SH-SY5Y (cell line): ENCODE measurements at regions not wholly inside any gene's neighbourhood (a gene's known extent, or its start where the extent isn't known, plus 50 kb on each side); places are given as distances from the start of the nearest gene placed in this dataset.

Experiments used
- GATA2 ChIP-seq: IDR thresholded peaks from 2 replicates; pipeline ENCODE4 v1.6.1; 2011; ENCODE audit warnings: mild to moderate bottlenecking, low read depth, low read length
- GATA3 ChIP-seq: IDR thresholded peaks from 2 replicates; pipeline ENCODE4 v1.6.1; 2011; ENCODE audit warnings: low read depth, mild to moderate bottlenecking, low read length, moderate library complexity

DNA sequence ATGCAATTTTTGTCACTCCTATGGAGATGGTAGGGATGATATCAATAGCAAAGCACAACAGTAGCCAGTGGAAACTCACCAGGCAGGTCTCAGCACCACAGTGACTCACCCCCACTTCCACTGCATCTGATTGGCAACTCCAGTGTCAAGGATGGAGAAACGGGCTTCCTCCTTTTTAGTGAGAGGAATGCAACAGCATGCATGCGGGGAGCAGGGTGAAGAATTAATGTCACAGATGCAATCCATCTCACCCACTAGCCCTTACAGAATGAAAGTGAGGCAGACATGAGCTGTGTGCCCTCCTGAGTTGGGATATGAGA, 467.0 kb upstream of the C16orf82 start:
- TF ChIP-seq GATA2 = no peak
- no peak for TF ChIP-seq GATA3

DNA sequence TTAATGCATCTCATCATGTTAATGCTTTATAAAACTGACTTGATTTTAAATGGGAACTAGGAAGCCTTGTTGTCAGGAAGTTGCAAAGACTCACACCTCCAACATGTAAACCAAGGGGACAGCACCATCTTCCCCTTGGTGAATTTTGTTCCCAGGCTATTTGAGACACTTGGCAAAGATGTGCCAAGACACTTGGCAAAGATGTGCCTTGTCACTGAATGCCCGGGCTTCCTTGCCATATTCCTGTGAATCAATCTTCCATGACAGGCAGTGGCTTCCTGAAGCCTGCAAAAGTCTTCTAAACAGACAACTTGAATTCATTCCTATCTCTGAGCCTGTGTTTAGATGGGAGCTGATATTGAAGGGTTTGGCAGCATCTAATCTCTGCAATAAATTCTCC, 465.4 kb upstream of the C16orf82 start:
- TF ChIP-seq GATA2 = no peak
- no peak for TF ChIP-seq GATA3

GRCh38 chr16:26605626-26606271, 461.0 kb upstream of the C16orf82 start:
- TF ChIP-seq GATA2 (no peak), GATA3 (no peak)

- TF ChIP-seq GATA2 = no peak
- no peak for TF ChIP-seq GATA3
Observed at GRCh38 chr16:26606381-26607150, 460.2 kb upstream of the C16orf82 start.

DNA sequence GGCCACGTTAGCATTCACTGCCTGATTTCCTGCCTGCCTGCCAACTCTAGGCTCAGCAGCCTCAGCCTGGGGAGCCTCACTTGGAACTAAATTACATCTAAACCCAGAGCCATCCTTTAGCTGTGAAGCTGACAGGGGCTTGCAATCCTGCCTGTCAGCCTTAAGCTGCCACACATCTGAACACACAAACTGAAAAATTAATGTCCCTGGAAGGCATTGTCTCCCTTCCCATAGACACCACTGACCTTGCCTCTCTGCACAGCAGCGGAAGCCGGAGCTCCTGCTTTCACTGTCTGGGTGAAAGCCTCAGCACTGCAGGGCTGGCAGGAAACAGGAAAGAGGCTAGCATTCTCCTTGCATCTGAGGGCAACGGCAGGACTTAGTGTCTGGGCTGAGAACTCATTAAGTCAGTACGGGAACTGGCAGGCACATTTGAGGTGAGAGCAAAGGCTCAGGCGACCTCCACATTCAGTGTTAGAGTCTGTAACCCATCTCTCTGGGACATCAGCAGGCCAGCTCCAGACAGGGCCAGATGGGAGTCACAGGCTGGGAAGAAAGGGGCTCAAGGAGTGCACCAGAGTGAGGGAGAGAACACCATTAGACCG, 452.4 kb upstream of the C16orf82 start:
- TF ChIP-seq GATA2 (no peak), GATA3 (no peak)

GRCh38 chr16:26623442-26623841, 443.3 kb upstream of the C16orf82 start:
- TF ChIP-seq GATA3 (no peak), GATA2 (no peak)

DNA sequence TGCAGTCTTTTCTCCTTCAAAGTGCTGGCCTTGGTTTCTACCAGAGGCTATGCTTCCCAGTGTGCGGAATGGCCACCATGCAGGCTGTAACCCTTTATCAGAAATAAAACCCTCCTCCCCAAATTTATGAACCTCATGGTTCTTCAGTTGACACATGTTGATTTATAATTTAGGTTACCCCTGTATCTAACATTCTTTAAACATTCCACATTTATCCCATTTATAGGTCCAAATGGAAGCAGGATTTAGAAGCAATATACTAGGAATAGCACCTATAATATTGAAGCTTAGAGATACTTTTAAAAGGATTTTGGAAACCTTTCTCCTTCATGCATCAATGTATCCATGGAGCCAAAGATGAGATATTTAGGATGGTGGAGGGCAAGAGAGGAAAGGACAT, 438.8 kb upstream of the C16orf82 start:
- TF ChIP-seq GATA3 (no peak), GATA2 (no peak)

- TF ChIP-seq GATA2 (no peak), GATA3 (no peak)
Observed at GRCh38 chr16:26642047-26642664, 424.6 kb upstream of the C16orf82 start.

DNA sequence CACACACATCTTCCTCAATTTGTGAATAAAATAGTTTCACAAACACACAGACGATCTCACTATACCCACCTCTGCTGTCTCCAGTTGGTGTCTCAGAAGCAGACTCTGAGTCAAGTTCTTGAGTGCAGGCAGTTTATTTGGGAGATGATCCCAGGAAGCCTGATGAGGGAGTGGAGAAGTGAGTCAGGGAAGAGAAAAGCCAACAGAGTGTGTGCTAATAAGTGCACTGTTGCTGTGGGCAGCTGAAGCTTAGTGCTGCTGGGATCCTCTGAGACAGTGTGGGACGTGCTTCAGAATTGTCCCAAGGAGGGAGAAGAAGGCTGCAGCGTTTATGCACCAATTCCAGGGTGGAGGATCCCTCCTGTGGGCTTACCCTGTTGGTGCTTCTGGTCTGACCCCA, 423.2 kb upstream of the C16orf82 start:
- no peak for TF ChIP-seq GATA3
- TF ChIP-seq GATA2 = no peak

DNA sequence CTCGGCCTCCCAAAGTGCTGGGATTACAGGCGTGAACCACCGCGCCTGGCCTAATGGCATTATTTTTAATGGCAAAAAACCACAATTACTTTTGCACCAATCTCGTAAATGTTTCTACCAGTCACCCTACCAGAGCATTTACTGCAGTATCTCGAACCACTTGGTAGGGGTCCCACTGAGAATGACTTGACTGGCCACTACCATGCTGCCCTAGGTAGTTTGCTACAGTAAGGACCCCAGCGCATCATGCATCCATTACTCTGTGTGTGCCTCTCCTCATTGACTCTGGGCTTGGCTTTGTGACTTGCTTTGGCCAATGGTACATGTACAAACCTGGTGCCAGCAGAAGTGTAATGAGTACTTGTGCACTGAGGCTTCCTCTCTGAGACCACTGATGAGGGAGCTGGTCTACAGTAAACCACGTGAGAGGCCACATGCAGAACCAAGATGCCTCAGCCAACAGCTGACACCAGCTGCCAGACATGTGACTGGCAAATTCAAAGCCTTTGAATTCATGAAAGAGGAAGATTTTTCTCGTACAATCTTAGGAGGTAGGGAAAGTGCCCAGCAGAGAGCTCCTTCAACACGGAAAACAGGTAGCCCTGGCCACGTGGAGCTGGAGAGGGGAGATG, 421.7 kb upstream of the C16orf82 start:
- no peak for TF ChIP-seq GATA3
- TF ChIP-seq GATA2 = no peak

DNA sequence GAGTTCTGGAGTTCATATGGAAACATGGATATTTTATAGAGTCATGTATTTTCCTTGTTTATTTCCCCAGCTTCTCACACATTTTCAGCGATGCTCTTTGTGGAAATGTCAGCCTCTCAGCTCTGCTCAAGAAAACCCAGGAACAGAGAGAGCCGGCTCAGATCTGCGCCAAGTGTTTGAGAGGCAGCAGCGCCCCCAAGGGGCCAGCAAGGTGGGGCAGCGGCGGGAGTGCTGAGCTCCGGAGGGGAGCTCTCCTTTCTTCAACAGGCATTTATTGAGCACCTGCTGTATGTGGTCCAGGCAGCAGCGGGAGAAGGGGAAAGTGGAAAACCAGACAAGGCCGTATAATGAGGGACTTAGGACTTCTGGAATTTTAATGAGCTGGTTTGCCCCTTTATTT, 421.1 kb upstream of the C16orf82 start:
- no peak for TF ChIP-seq GATA2
- TF ChIP-seq GATA3 = no peak

GRCh38 chr16:26647870-26648269, 418.9 kb upstream of the C16orf82 start:
- TF ChIP-seq GATA2 (no peak), GATA3 (no peak)

DNA sequence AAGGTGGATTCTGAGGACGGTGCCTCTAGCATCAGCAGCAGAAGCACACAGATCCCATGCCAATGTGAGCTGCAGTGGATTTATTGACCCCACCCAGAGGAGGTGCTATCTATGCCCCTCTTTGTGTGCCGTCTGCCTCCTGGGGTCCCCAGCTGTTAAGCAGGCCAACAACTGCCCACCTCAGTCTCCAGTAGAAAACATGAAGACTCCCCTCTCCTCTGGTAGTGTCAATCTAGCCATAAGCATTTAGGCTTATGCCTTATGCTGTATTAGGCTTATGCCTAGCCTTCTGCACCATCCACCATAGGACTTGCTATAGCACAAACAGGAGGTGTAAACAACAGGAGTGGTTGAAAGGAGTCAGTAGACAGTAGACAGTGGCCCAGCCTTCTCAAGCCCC, 417.9 kb upstream of the C16orf82 start:
- TF ChIP-seq GATA3 (no peak), GATA2 (no peak)

DNA sequence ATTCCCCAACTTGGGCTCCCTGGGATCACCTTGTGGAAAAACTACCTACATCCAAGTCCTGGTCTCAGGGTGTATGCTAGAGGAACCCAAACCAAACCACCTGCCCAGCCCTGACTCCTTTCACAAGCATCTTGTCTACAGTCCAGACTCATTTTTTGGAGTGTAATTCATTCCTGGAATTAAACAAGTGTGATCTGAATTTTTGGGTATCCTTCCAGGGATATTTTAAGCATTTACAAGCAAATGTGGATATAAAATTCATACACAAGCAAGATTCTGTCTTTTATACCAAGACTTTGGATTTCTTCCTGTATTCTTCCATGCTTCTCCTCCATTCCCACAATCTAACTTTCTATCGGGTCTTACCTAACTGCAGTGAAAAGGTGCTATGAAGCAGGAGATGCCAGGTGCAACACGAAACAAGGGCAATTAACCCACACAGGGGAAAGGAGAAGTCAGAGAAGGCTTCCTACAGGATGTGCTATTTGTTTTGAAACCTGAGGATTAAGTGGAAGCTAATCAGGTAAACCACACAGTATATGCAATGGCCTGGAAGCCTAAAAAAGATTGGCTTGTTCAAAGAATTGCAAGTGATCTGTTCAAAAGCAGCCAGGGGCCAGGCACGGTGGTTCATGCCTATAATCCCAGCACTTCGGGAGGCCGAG, 417.2 kb upstream of the C16orf82 start:
- no peak for TF ChIP-seq GATA2
- TF ChIP-seq GATA3 = no peak
